A673 (cell line): ENCODE measurements at regions not wholly inside any gene's neighbourhood (a gene's known extent, or its start where the extent isn't known, plus 50 kb on each side); places are given as distances from the start of the nearest gene placed in this dataset.

Source experiments
- CTCF ChIP-seq: fragments of 300-800, 200-600 bp; sonication (generic); conservative IDR thresholded peaks from 2 replicates; pipeline ENCODE4 v1.5.1; 2017; ENCODE audit warnings: low read depth, mild to moderate bottlenecking, antibody characterized with exemption, low read length, moderate library complexity, mixed read lengths
- EZH2 ChIP-seq: fragments of 200-600 bp; sonication (generic); IDR thresholded peaks from 2 replicates; pipeline ENCODE4 v1.6.1; 2017; ENCODE audit warnings: borderline replicate concordance, low read depth, mild to moderate bottlenecking, mixed read lengths, antibody characterized with exemption, low read length; ENCODE audit not compliant: poor library complexity, severe bottlenecking

DNA sequence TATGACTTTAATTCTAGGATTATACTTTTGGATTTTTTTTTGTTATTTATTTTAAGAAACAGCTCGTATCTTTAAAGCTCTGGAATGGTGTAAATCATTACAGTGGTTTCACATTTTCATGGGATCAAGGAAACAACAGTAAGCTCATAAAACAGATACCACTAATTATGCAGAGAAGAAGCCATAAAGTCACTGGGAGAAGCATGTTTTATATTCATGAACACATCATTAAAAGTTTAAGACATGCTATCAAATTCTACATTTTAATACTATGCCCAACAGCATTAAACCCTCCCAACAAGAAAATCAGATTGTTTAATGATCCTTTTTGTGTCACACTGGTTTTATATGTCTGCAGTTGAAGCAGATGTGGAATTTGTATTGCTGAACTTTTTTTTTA, 149.9 kb downstream of the FBXO8 start:
- TF ChIP-seq CTCF, result no peak
- TF ChIP-seq EZH2, result no peak
